ENCODE measurements at regions not wholly inside any gene's neighbourhood (a gene's known extent, or its start where the extent isn't known, plus 50 kb on each side); places are given as distances from the start of the nearest gene placed in this dataset.

DNA sequence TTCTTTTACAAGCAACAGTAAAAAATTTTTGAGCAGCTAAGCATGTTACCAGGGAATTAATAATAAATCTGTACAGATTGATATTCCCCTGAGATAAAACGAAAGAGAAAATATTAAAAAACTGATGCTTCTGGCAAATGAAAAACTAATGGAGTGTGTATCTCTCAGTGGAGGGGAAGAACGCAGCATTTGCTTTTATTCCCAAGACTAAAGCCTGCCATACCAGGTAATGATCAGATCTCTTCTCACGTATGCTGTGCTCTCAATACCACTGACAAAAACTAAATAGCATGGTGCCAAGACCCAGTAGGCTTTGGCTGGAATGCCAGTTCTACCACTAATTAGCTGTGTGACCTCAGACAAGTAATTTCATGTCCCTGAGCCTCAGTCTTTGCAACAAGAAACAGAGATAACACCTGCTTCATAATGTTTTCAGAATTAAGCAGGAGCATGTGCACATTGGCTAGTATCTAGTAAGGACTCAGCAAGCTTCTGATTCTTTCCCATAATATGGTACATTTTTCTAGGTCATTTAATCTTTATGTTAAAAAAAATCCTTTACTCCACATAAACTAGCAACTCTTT is 179.6 kb downstream of the CENPC start:
- Histone ChIP-seq H3K9me3 (ENCODE audit: control insufficient read depth in 4 of 4, insufficient read depth in 3 of 4, low read length in 3 of 4) (peaks cover 0 to 8% (median 0%) of the 10 kb centered on the region in 4 donors), H3K9ac (ENCODE audit: insufficient read depth in 1 of 2, low read length in 2 of 2) (no peak overlapping the region), H3K27me3 (ENCODE audit: control insufficient read depth in 3 of 3, insufficient read depth in 3 of 3, low read length in 2 of 3) (no peaks in the 10 kb centered on the region), H3K4me3 (no peak overlapping the region), H3K4me1 (ENCODE audit: control insufficient read depth in 5 of 5, insufficient read depth in 5 of 5, low read length in 5 of 5) (no peaks in the 10 kb centered on the region), H3K36me3 (ENCODE audit: control insufficient read depth in 4 of 4, insufficient read depth in 4 of 4, low read length in 4 of 4) (no peaks in the 10 kb centered on the region), H3K27ac (ENCODE audit: low read depth in 1 of 2, low read length in 1 of 2) (no peak overlapping the region)
- TF ChIP-seq CTCF (IDR thresholded peaks at IDR 0.05; ENCODE audit: control extremely low read depth, extremely low read depth) = no peak
- ATAC-seq (ENCODE audit: insufficient read depth, low FRiP score) = no peak
- 70 to 83% methylated on average over 3 of the region's 3 CpGs for WGBS, 2 donors
- no peak for DNase-seq

DNA sequence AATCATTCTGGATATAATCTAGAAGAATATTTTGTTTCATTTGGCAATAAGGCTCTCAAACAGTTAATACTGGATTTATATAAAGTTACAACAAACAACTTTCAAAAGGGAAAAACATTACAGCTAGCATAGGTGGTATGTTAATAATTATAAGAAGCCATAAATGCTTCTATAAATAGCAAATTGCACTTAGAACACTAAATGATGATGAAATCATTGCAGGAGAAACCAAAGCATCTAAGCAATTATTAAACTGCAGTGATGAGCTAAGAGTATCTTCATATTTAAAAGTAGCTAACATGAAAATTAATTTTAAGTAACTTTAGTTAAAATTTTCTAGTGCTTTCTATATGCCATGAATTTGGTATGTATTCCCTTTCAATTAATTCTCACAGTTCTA is 189.5 kb downstream of the CENPC start:
- TF ChIP-seq CTCF (IDR thresholded peaks at IDR 0.05; ENCODE audit: control extremely low read depth, extremely low read depth) = no peak
- H3K9ac ChIP-seq (ENCODE audit: insufficient read depth in 1 of 2, low read length in 2 of 2) = no peak overlapping the region
- H3K27ac ChIP-seq (ENCODE audit: low read depth in 1 of 2, low read length in 1 of 2) = no peak overlapping the region
- no peaks in the 10 kb centered on the region for H3K27me3 ChIP-seq (ENCODE audit: control insufficient read depth in 3 of 3, insufficient read depth in 3 of 3, low read length in 2 of 3)
- ATAC-seq (ENCODE audit: insufficient read depth, low FRiP score) = no peak
- peaks cover 0 to 3% (median 0%) of the 10 kb centered on the region in 4 donors for H3K9me3 ChIP-seq (ENCODE audit: control insufficient read depth in 4 of 4, insufficient read depth in 3 of 4, low read length in 3 of 4)
- H3K4me3 ChIP-seq = no peak overlapping the region
- no peaks in the 10 kb centered on the region for H3K4me1 ChIP-seq (ENCODE audit: control insufficient read depth in 5 of 5, insufficient read depth in 5 of 5, low read length in 5 of 5)
- no peak for DNase-seq
- no peaks in the 10 kb centered on the region for H3K36me3 ChIP-seq (ENCODE audit: control insufficient read depth in 4 of 4, insufficient read depth in 4 of 4, low read length in 4 of 4)

DNA sequence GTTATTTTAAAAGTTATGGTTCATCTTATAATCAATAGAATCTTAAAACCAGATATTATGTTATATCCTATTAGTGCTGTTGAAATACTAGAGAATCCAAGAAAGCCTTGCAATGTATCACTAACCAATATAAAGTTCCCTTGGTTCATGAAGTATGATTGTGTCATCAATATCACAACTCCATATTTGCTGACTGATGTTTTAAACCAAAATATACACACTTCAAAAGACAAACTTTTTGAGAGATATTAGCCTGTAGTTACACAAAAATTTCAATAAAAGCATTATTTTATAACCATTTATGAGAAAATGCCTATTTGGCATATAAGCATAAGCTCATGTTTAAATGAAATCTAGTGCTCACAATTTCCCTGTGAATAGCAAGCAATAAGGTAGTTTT is 198.6 kb downstream of the CENPC start:
- DNase-seq (no peak), ATAC-seq (ENCODE audit: insufficient read depth, low FRiP score) (no peak)
- Histone ChIP-seq H3K27me3 (ENCODE audit: control insufficient read depth in 3 of 3, insufficient read depth in 3 of 3, low read length in 2 of 3) (no peaks in the 10 kb centered on the region), H3K27ac (ENCODE audit: low read depth in 1 of 2, low read length in 1 of 2) (no peak overlapping the region), H3K9me3 (ENCODE audit: control insufficient read depth in 4 of 4, insufficient read depth in 3 of 4, low read length in 3 of 4) (peaks cover 0 to 2% (median 0%) of the 10 kb centered on the region in 4 donors), H3K9ac (ENCODE audit: insufficient read depth in 1 of 2, low read length in 2 of 2) (no peak overlapping the region), H3K4me3 (no peak overlapping the region), H3K36me3 (ENCODE audit: control insufficient read depth in 4 of 4, insufficient read depth in 4 of 4, low read length in 4 of 4) (no peaks in the 10 kb centered on the region), H3K4me1 (ENCODE audit: control insufficient read depth in 5 of 5, insufficient read depth in 5 of 5, low read length in 5 of 5) (no peaks in the 10 kb centered on the region)
- no peak for TF ChIP-seq CTCF (IDR thresholded peaks at IDR 0.05; ENCODE audit: control extremely low read depth, extremely low read depth)

Data from lung (tissue), 11 donors.